ENCODE measurements at regions not wholly inside any gene's neighbourhood (a gene's known extent, or its start where the extent isn't known, plus 50 kb on each side); places are given as distances from the start of the nearest gene placed in this dataset.
"Not testable (repeated sequence)": the region's sequence is repeated elsewhere in the genome, so short reads cannot be mapped to it uniquely, and the experiment has no call there.

DNA sequence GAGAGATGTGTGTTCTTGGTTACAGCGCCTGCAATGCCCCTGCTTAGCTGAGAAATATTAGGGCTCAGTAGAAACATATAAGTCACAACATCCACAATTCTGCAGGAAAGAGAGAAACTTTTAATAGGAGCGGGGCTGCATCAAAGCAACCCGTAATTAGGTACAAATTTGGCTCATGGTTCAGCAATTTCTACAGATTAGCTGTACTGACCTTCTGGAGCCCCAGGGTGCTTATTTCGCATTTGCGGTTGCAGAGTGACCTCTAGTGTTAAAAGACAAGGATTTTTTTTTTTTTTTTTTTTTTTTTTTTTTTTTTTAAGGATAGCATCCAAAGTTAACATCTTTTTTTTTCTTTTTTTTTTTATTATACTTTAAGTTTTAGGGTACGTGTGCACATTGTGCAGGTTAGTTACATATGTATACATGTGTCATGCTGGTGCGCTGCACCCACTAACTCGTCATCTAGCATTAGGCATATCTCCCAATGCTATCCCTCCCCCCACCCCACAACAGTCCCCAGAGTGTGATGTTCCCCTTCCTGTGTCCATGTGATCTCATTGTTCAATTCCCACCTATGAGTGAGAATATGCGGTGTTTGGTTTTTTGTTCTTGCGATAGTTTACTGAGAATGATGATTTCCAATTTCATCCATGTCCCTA lies 334.7 kb downstream of the ARRDC4 start:
- H3K4me3 ChIP-seq (ENCODE audit: control extremely low read depth in 1 of 5, extremely low read depth in 1 of 5, insufficient read depth in 1 of 5, low read depth in 2 of 5, low read length in 4 of 5); H3K27me3 ChIP-seq (replicated peaks in 1 of 4; ENCODE audit: control extremely low read depth in 1 of 4, control insufficient read depth in 3 of 4, insufficient read depth in 4 of 4, low read length in 3 of 4); H3K4me2 ChIP-seq (replicated peaks; ENCODE audit: low read depth, low read length, poor library complexity, severe bottlenecking); H3K4me1 Mint-ChIP-seq; ATAC-seq (ENCODE audit: low read depth); H3K79me2 ChIP-seq (ENCODE audit: control insufficient read depth, insufficient read depth, low read length); H2AFZ ChIP-seq (ENCODE audit: insufficient read depth, low read depth, low read length, poor library complexity, severe bottlenecking); H3K9me3 Mint-ChIP-seq (ENCODE audit: insufficient read depth); DNase-seq; H3K27ac ChIP-seq (ENCODE audit: low read length in 2 of 2); H3K27ac Mint-ChIP-seq; H3K4me1 ChIP-seq (ENCODE audit: control insufficient read depth in 2 of 2, insufficient read depth in 2 of 2, low read length in 2 of 2); POLR2A ChIA-PET; intact Hi-C loops (cut with micrococcal nuclease); H3K9me3 ChIP-seq (ENCODE audit: control extremely low read depth in 1 of 3, control insufficient read depth in 2 of 3, insufficient read depth in 1 of 3, low read length in 2 of 3); H4K20me1 ChIP-seq (ENCODE audit: control insufficient read depth, insufficient read depth, low read length, poor library complexity, severe bottlenecking); H3K36me3 ChIP-seq (replicated peaks in 1 of 2; ENCODE audit: control extremely low read depth in 1 of 2, control insufficient read depth in 1 of 2, extremely low read depth in 1 of 2, insufficient read depth in 2 of 2, low read length in 1 of 2); H3K4me3 Mint-ChIP-seq; H3K9ac ChIP-seq (ENCODE audit: low read length): not testable (repeated sequence)
- 20% methylated on average over 2 of the region's 10 CpGs for WGBS (ENCODE audit: insufficient coverage)
- TF ChIP-seq, protein P1, sequence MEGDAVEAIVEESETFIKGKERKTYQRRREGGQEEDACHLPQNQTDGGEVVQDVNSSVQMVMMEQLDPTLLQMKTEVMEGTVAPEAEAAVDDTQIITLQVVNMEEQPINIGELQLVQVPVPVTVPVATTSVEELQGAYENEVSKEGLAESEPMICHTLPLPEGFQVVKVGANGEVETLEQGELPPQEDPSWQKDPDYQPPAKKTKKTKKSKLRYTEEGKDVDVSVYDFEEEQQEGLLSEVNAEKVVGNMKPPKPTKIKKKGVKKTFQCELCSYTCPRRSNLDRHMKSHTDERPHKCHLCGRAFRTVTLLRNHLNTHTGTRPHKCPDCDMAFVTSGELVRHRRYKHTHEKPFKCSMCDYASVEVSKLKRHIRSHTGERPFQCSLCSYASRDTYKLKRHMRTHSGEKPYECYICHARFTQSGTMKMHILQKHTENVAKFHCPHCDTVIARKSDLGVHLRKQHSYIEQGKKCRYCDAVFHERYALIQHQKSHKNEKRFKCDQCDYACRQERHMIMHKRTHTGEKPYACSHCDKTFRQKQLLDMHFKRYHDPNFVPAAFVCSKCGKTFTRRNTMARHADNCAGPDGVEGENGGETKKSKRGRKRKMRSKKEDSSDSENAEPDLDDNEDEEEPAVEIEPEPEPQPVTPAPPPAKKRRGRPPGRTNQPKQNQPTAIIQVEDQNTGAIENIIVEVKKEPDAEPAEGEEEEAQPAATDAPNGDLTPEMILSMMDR (IDR thresholded peaks at IDR 0.05), result peak; percentile 16
- peaks cover 19% of the 10 kb centered on the region for H3K27me3 Mint-ChIP-seq
- CTCF ChIA-PET, result interaction anchor here (0.9 to 1.6 kb wide), 2 partner anchors 16 to 117 kb away, joined by 3 to 4 read pairs; no protein-coding TSS in a partner anchor

DNA sequence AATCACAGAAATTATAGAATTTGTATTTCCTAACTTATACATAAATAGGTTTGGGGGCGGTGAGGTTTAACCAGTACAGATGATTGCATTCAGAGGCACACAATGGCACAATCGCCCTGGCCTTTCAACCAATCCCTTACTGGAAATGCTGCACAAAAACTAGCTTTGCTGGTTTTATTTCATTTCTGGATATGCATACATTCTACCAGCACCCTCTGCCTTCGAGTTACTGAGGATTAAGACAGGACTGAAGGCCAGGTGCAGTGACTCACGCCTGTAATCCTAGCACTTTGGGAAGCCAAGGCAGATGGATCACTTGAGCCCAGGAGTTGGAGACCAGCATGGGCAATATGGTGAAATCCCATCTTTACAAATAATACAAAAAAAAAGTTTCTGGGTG lies 336.1 kb downstream of the ARRDC4 start:
- Histone ChIP-seq H2AFZ (ENCODE audit: insufficient read depth, low read depth, low read length, poor library complexity, severe bottlenecking) (no peak overlapping the region), H3K4me3 (ENCODE audit: control extremely low read depth in 1 of 5, extremely low read depth in 1 of 5, insufficient read depth in 1 of 5, low read depth in 2 of 5, low read length in 4 of 5) (no peak overlapping the region), H3K4me2 (replicated peaks; ENCODE audit: low read depth, low read length, poor library complexity, severe bottlenecking) (no peak overlapping the region), H4K20me1 (ENCODE audit: control insufficient read depth, insufficient read depth, low read length, poor library complexity, severe bottlenecking) (no peaks in the 10 kb centered on the region), H3K4me1 (ENCODE audit: control insufficient read depth in 2 of 2, insufficient read depth in 2 of 2, low read length in 2 of 2) (peaks cover 0 to 4% of the 10 kb centered on the region in 2 donors), H3K9ac (ENCODE audit: low read length) (no peak overlapping the region), H3K36me3 (replicated peaks in 1 of 2; ENCODE audit: control extremely low read depth in 1 of 2, control insufficient read depth in 1 of 2, extremely low read depth in 1 of 2, insufficient read depth in 2 of 2, low read length in 1 of 2) (no peaks in the 10 kb centered on the region), H3K27ac (ENCODE audit: low read length in 2 of 2) (no peak overlapping the region), H3K9me3 (ENCODE audit: control extremely low read depth in 1 of 3, control insufficient read depth in 2 of 3, insufficient read depth in 1 of 3, low read length in 2 of 3) (peaks cover 0 to 6% (median 0%) of the 10 kb centered on the region in 3 donors), H3K27me3 (replicated peaks in 1 of 4; ENCODE audit: control extremely low read depth in 1 of 4, control insufficient read depth in 3 of 4, insufficient read depth in 4 of 4, low read length in 3 of 4) (no peaks in the 10 kb centered on the region), H3K79me2 (ENCODE audit: control insufficient read depth, insufficient read depth, low read length) (no peaks in the 10 kb centered on the region)
- Mint-ChIP-seq H3K27ac (no peak overlapping the region), H3K9me3 (ENCODE audit: insufficient read depth) (no peaks in the 10 kb centered on the region), H3K4me3 (no peak overlapping the region), H3K27me3 (peaks cover 13% of the 10 kb centered on the region), H3K4me1 (no peaks in the 10 kb centered on the region)
- 68% methylated on average over 4 of the region's 4 CpGs for WGBS (ENCODE audit: insufficient coverage)
- ATAC-seq (ENCODE audit: low read depth) (no peak), DNase-seq (no peak)
- ChIA-PET CTCF (interaction anchor here (0.6 to 1.6 kb wide), 2 partner anchors 15 to 18 kb away, joined by 3 to 4 read pairs; no protein-coding TSS in a partner anchor), POLR2A (no interaction called here)
- intact Hi-C loops (cut with micrococcal nuclease), result no loop called here
- TF ChIP-seq, protein P1 (IDR thresholded peaks at IDR 0.05), result no peak
- no peak for TF ChIP-seq EZH2 (IDR thresholded peaks at IDR 0.05; ENCODE audit: borderline replicate concordance, insufficient read depth, low read depth, low read length, poor library complexity, severe bottlenecking)
